ENCODE measurements at regions not wholly inside any gene's neighbourhood (a gene's known extent, or its start where the extent isn't known, plus 50 kb on each side); places are given as distances from the start of the nearest gene placed in this dataset.
A peak's percentile ranks its signal among the peaks of the same experiment; 100 is the strongest.

DNA sequence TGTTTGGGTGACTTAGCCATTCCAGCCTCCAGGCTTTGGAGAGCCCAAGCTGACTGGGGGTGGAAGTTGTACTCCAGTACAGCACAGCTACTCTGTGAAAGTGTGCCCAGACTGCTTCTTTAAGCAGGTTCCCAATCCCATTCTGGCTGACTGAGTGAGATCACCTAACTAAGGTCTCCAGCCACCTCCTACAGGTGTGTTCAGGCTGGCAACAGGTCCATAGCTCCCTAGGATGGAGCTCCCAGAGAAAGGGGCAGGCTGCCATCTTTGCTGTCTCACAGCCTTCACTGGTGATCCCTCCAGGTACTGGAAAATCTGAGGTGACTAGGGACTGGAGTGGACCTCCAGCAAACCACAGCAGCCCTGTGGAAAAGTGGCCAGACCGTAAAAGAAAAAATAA lies 445.3 kb upstream of the KCNMB2 start:
- DNase-seq (ENCODE audit: extremely low spot score, unreplicated experiment) = no peak
- TF ChIP-seq, protein P1, sequence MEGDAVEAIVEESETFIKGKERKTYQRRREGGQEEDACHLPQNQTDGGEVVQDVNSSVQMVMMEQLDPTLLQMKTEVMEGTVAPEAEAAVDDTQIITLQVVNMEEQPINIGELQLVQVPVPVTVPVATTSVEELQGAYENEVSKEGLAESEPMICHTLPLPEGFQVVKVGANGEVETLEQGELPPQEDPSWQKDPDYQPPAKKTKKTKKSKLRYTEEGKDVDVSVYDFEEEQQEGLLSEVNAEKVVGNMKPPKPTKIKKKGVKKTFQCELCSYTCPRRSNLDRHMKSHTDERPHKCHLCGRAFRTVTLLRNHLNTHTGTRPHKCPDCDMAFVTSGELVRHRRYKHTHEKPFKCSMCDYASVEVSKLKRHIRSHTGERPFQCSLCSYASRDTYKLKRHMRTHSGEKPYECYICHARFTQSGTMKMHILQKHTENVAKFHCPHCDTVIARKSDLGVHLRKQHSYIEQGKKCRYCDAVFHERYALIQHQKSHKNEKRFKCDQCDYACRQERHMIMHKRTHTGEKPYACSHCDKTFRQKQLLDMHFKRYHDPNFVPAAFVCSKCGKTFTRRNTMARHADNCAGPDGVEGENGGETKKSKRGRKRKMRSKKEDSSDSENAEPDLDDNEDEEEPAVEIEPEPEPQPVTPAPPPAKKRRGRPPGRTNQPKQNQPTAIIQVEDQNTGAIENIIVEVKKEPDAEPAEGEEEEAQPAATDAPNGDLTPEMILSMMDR (IDR thresholded peaks at IDR 0.05) = no peak
- H3K36me3 Mint-ChIP-seq (ENCODE audit: unreplicated experiment) = peaks cover 19% of the 10 kb centered on the region
- no peak overlapping the region for H3K4me3 Mint-ChIP-seq (ENCODE audit: unreplicated experiment)
- no peak overlapping the region for H3K27ac Mint-ChIP-seq (ENCODE audit: unreplicated experiment)
- peaks cover 39% of the 10 kb centered on the region for H3K9me3 Mint-ChIP-seq (ENCODE audit: unreplicated experiment)
- H3K4me1 Mint-ChIP-seq (ENCODE audit: unreplicated experiment) = peaks cover 23% of the 10 kb centered on the region
- H3K27me3 Mint-ChIP-seq (ENCODE audit: unreplicated experiment) = no peaks in the 10 kb centered on the region

DNA sequence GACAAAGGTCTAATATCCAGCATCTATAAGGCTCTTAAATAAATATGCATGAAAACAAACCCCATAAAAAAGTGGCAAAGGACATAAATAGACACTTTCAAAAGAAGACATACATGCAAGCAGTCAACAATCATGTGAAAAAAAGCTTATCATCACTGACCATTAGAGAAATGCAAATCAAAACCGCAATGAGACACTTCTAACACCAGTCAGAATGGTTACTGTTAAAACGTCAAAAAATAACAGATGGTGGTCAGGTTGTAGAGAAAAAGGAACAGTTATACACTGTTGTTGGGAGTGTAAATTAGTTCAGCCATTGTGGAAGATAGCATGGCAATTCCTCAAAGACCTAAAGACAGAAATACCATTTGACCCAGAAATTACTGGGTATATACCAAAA lies 440.7 kb upstream of the KCNMB2 start:
- TF ChIP-seq, protein P1 (IDR thresholded peaks at IDR 0.05) = no peak
- H3K4me3 Mint-ChIP-seq (ENCODE audit: unreplicated experiment) = no peak overlapping the region

DNA sequence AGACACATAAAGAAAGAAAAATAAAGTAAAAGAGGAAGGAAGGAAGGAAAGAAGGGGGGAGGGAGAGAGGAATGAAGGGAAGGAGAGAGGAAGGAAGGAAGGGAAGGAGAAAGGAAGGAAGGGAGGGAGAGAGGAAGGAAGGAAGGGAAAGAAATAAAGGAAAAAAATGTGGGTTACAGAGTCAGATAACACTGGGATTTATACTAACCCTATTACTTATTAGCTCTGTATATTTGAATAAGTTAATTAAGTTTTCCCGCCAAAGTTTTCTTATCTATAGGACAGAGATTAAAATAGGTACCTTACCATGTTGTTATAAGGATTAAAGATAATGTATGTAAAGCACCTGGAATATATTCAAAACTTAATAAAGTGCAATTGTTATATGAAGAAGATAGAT lies 439.3 kb upstream of the KCNMB2 start:
- H3K27ac Mint-ChIP-seq (ENCODE audit: unreplicated experiment) = no peak overlapping the region
- TF ChIP-seq, protein P1 (IDR thresholded peaks at IDR 0.05) = no peak

More for the DNA sequence above, 440.7 kb upstream of the KCNMB2 start:
- Mint-ChIP-seq H3K27me3 (ENCODE audit: unreplicated experiment) (no peaks in the 10 kb centered on the region), H3K4me1 (ENCODE audit: unreplicated experiment) (peaks cover 6% of the 10 kb centered on the region), H3K36me3 (ENCODE audit: unreplicated experiment) (peaks cover 17% of the 10 kb centered on the region), H3K9me3 (ENCODE audit: unreplicated experiment) (peaks cover 38% of the 10 kb centered on the region), H3K27ac (ENCODE audit: unreplicated experiment) (no peak overlapping the region)
- DNase-seq (ENCODE audit: extremely low spot score, unreplicated experiment) = no peak

DNA sequence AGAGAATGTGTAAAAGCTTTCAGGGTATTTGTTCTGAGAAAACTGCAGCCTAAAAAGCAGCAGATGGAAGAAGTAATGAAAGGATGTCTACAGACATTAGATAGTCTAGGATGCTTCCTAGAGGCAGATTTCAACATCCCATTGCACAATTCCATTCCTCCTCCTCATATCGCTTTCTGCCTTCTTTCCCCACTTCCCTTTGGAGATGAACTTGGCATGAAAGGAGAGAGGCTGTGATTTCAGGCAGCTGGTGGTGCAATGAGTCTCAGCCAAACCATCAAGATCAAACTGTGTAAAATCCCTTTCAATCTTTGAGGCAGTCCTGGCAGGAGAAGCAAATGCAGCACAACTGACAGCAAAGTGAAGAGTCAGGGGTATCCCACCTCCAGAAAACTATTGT lies 438.7 kb upstream of the KCNMB2 start:
- TF ChIP-seq, protein P1 (IDR thresholded peaks at IDR 0.05) = no peak
- no peaks in the 10 kb centered on the region for H3K27me3 Mint-ChIP-seq (ENCODE audit: unreplicated experiment)
- peak overlapping the region; percentile 62 for H3K27ac Mint-ChIP-seq (ENCODE audit: unreplicated experiment)
- peaks cover 28% of the 10 kb centered on the region for H3K9me3 Mint-ChIP-seq (ENCODE audit: unreplicated experiment)
- no peak for DNase-seq (ENCODE audit: extremely low spot score, unreplicated experiment)
- H3K4me1 Mint-ChIP-seq (ENCODE audit: unreplicated experiment) = peaks cover 15% of the 10 kb centered on the region
- H3K36me3 Mint-ChIP-seq (ENCODE audit: unreplicated experiment) = peaks cover 13% of the 10 kb centered on the region
- no peak overlapping the region for H3K4me3 Mint-ChIP-seq (ENCODE audit: unreplicated experiment)

More for the DNA sequence above, 439.3 kb upstream of the KCNMB2 start:
- Mint-ChIP-seq H3K4me3 (ENCODE audit: unreplicated experiment) (no peak overlapping the region), H3K9me3 (ENCODE audit: unreplicated experiment) (peaks cover 32% of the 10 kb centered on the region), H3K4me1 (ENCODE audit: unreplicated experiment) (peaks cover 12% of the 10 kb centered on the region), H3K27me3 (ENCODE audit: unreplicated experiment) (no peaks in the 10 kb centered on the region), H3K36me3 (ENCODE audit: unreplicated experiment) (peaks cover 13% of the 10 kb centered on the region)
- DNase-seq (ENCODE audit: extremely low spot score, unreplicated experiment) = no peak

DNA sequence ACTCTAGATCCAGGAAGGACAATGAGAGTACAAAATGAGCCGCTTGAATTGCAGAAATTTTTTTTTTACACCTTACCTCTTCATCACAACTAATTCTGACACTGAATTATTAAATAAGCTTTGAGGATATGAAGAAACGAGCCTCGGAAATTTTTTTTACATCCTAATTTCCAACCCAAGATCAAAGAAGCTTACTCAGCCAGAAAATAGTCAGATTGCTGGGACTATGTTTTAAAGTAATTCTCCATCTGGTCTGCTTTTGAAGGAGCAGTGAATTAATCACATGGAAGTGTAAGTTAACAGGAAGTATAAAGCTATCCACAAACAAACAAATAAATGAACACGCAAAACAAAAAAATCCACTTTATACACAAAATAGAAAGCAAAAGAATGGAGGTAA lies 437.0 kb upstream of the KCNMB2 start:
- Mint-ChIP-seq H3K4me1 (ENCODE audit: unreplicated experiment) (peaks cover 22% of the 10 kb centered on the region), H3K4me3 (ENCODE audit: unreplicated experiment) (no peak overlapping the region), H3K27ac (ENCODE audit: unreplicated experiment) (no peak overlapping the region), H3K27me3 (ENCODE audit: unreplicated experiment) (no peaks in the 10 kb centered on the region), H3K36me3 (ENCODE audit: unreplicated experiment) (peaks cover 7% of the 10 kb centered on the region), H3K9me3 (ENCODE audit: unreplicated experiment) (peaks cover 11% of the 10 kb centered on the region)
- no peak for DNase-seq (ENCODE audit: extremely low spot score, unreplicated experiment)
- TF ChIP-seq, protein P1 (IDR thresholded peaks at IDR 0.05) = no peak
